ENCODE measurements at regions not wholly inside any gene's neighbourhood (a gene's known extent, or its start where the extent isn't known, plus 50 kb on each side); places are given as distances from the start of the nearest gene placed in this dataset.

DNA sequence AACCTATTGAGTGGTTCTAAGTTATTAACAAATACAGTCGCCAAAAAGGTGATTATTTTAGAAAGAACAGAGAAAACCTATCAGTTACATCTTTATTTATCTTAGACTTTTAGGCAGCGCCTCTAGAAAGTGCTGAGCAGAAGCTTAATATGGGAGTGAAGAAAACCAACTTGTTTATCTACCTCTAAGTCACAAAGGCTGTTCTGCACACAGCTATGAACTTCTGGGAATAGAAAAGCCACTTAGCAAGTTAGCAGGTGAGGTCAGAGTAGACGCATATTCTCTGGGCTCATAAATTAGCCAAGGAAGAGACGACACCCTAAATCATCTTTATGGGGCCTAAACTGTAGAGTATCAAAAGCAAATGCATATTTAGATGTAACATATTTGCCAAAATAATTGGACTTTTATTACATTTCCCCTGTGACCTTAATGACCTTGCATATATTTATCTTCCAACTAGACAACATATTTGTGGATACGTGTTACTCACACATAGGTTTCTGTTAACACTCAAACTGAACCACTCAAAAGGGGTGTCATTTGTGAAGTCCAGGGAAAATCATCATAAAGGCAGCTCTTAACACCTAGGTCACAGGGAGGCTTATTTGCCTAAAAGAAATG is 267.1 kb downstream of the ADGB start:
- DNase-seq = no peak

DNA sequence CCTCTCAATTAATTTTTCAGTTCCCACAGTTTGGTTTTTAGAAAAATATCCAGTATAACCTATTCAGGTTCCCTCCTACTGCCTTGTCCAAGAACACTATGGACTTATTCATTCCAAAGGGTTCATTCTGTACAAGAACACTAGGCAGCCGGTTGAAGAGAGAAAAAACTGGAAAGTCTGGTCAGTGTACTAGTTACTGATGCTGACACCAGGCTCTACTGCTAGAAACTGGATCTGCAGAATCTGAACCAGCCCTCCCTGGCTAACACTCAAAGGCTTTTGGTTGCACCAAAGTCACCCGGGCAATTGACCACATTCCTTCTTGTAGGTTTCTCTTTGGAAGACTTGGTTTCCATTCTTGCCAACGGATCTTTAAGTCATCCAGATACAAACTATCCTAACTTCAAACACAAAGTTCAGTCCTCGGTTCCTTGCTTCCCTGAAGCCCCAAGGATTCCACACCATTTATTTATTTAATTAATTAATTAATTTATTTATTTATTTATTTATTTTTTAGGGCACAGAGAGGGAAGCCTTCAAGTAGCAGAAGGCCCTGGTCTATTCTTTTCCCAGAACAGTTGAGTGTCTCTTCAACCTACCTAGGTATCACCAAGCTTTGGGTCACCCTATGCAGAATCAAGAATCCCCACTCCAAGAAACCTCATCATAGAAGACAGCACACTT is 268.1 kb downstream of the ADGB start:
- no peak for DNase-seq

DNA sequence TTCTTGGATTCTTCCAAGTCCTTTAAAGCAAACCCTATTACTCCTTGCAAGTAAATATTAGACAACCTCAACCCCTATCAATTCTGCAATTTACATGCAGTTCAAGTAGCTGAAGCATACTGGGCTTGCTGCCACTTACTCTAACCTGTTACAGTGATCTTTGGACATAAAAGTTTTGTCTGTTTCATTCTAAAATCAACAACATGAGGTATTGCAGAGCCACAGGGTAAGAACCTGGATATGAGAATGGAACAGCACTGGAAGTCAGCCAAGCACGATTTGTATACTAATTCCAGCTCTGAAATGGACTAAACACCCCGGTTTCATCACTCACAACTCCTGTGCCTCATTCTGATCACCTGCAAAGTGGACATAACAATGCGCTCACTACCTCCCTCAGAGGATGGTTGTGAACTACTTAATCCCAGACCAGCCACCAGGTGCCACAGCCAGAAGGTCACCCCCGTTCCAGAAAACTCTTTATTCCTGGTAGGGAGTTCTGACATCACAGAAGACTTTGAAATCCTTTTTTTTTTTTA is 270.0 kb downstream of the ADGB start:
- no peak for DNase-seq

DNA sequence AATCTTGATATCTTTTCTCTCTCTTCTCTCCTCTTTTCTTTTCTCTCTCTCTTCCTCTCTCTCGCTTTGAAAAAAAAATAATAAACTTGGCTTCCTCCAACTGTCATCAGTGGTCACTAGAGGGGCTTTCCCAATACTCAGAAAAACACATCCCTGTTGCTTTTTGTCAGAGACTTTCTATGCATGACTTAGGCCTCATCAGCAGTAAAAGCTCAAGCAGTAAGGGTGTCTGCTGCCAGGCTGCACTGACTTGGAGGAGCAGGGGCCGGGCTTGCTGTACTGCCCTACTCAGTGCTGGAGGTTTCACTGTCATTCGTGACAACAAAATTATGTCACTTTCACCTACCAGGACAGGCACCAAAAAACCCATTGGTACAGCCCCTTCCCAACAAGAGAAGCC is 272.0 kb downstream of the ADGB start:
- DNase-seq = no peak

DNA sequence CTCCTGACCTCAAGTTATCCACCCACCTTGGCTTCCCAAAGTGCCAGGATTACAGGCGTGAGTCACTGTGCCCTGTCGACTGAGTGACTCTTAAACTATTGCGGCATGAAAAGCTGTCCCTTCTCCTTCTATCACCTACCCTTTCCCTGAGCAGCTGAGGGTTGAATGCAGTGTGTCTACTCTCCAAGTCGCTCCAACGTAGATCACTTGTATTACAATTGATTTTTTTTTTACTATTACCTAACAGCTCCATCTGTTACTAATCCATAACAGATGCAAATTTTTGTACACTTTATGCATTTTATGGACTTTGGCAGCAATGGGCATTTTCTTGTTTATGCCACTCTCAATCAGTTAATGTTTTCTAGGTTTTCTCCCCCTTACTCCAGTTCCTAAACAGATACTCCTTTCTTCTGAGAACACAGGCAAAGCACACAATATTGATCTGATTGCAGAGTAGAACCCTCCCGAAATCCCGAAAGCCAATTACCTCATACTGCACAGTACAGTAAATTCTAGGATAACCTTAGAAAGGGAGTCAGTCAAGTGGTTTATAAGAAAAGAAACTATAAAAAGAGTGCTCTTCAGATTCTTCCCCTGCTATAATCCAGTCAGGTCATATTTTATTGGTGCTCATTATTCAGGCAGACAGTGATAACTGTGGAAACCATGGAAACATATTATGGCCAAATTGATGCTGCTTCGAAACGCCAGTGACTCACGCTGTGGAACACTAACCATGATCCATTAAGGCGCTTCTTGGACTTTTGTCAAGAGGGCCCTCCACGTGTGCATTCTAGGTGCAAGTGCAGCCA is 273.0 kb downstream of the ADGB start:
- DNase-seq = no peak

DNA sequence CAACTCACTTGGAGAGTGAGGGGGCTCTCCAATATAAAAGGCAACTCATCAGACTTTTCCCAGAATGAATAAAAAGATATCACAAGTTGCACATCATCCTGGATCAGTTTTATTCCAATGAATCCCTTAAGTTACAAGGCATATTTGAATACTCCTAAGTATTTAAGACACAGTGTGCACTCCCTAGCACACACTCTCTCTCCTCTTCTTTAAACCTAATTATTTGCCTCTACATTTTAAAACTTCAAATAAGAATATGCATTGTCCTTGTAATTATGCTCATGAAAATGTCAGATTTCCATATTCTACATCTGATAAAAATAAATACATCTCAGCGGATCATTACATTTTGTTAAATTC is 273.6 kb downstream of the ADGB start:
- DNase-seq = no peak

DNA sequence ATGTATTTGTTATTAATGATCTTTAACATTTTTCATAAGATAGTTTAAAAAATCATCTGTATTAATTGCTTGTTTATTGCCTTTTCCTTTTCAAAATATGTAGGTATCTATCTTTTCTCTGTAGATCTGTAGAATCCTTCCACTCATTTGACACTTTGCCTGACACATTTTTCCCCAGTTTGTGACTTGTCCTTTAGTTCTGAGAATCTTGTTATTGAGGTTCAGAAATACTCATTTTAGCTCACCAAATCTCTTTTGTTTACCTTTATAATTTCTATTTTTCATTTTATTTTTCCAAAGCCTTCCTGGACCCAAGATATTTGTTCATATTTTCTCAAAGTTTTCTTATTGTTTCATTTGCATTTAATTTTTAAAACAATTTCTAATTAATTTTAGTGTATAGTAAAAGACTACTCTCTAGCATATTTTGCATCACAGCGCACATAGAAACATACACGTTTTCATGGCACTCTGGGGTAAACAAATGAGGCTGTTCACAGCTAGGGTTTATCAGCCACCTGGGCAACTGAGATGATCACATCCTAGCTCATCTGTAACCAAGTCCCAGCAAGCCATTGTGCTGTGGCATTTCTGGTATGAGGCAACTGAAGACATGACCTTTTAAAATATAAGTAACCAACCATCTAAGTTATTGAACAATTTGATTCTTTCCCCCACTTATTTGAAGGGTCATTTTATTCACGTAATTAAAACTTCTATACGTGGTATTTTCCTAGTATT is 275.7 kb downstream of the ADGB start:
- DNase-seq = no peak

DNA sequence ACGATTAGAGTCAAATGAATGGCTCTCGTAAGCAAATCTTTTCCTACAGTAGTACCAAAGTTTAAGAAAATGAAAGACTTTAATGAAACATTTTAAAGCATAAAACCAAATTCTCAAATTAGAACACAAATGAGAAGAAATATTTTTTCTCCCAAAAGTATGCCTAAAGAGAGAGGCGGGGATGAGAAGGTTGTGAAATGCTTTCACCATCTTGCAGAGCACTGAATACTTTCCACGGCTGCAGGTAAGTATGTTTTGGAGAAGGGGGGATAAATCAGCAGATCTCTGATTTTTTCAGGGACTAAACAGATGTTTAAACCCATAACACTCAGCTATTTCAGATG is 277.1 kb downstream of the ADGB start:
- no peak for DNase-seq

DNA sequence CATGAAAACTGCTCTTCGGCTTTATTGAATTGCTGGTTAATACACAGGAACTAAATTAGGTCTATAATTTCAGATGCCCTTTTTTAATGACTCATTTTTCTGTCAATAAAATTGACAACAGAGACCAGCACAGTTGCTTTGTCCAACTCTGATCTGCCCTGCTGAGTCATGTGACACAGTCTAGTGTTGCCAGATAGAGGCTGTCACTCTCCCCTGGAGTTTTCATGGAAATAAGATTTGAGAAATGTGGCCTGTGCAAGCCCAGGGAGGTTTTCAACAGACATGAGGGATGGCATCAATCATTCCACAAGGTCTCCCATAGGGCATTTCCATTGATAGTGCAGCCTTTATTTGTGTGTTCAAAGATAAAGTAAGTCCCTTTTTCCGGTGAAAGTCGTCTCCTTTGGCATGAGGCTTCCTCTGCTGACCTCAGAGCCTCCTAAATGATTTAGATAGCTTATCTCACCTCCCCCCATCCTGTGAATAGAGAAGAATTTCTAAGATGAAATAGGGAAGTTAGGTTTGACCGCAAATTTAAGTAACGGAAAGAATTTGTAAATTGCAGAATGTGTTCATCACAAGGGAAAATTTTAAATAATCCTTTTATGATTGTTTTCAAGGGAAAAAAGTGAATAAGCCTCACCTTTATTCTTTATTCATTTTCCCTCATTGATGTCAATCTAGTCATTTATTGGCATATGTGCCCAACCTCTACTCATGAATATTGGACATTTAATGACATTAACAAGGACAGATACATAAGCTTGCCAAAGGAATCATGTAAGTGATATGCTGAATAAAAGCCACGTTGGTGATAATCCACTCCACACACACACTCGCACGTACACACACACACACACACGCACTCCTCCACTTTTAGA is 277.7 kb downstream of the ADGB start:
- DNase-seq = no peak

DNA sequence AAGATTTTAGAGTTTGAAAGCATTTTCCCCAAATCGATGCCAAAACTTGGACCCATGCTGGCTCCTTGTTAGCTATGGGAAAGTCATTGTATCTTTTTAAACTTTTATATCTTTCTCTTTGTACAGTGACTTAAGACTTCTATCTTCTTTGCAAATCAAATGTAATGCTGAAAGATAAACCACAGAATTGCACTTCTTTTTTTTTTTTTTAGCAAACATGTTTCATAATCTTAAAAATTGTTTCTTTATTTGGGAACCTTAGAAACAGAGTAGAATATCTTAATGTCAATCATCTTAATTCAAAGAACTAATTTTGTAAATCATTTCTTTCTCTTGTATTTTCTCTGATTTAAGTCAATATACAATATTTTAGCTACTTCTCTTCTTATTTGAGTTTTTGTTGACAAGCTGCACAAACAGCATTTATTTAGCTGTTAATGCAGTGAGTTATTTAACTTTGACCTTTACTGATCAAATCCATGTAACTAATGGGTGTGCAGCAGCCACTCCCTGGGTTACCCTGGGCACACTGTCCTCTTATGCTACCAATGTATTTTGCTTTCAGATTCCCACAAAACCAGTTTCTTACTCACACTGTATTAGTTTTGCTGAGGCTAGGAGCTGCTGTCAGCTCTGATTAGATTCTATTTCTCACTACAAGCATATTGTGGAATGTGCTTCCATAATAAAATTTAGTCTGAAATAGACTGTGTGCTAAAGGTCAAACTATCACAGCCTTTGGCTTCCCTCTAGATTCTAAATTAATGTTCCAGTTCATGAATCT is 279.6 kb downstream of the ADGB start:
- no peak for DNase-seq

DNA sequence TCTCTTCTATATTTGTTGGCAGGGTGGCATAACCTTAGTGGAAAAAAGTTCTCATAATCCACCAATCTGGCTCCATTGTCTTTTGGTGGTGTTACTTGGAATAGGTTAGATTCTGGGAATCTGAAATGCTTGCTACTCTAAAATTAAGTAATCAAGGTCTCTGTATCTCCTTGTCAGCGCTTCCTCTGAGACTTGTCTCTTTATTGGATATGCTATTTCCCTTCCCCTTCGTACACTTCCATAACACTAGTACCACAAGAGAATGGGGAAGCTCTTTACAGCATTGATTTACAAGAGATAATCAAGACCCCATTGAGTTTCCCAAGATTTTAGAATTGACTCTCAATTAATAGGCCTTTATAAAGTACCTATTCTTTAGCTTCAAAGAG is 280.2 kb downstream of the ADGB start:
- no peak for DNase-seq

DNA sequence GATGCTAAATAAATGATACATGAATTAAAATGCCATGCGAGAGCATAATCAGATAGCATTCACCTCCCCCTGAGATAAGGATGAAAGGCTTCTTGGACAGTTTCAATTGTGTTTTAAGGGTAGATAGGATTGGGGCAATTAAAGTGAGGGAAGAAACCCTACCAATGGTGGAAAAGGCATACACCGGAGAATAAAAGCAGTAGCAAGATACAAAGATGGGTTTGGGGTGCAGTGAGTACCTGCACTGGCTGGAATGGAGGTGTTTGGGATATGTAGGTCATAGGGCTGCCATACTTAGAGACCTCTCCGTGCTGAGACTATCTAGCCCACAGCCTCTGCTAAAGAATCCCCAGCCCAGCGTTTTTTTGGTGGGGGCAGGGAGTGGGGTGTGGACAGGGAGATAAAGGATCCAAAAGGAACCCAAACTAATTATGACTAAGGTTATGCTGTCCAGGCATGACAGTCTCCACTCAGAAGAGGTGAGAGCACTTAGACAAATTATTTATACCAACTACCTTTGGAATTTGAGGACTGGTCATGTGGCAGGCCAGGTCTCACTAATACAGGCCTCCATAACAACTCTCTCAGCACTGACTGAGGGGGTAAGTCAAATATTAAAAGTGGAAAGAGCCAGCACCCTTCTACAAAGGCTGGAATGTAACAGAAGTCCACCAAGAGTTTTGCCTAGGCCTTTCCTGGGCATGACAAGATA is 280.8 kb downstream of the ADGB start:
- DNase-seq = no peak

DNA sequence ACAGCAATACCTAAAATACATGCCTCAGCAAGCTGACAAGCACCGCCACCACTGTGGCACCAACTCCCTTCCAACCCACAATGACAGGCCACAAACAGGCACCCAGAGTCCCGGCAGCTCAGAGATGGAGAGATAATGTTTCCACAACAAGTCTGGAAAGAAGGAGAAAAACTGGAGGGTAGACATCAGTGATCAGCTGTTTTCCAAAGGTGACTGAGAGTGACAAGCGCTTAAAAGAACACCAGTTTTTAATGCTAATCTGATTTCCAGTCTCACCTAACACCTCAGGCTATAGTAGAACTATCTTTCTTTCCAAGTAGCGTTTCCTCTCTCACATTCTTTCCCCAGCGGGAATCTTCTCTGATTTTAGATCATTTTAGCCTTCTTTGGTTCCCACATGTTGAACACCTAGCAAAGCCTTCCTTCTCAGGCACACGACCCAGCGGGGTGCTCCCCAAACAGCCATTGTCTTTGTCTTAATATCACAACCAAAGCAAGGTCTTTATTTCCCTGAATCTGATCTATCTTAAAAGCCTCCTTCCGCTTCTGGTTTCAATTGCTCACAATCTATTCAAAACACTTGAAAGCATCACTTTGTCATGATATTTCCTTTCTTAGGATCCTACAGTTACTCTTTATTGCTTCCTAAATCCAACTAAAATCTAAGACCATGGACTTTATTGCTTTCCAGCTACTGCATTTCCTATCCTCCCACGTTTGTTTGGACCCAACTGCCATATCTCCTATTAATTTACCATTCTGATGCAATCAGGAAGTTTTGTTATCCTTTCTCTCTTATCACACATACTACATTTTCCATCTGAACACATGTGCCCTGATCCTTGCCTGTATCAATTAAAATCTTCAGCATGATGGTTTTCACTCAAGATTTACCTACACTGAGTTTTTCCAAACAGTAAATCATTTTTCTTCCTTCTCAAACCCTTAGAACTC is 282.7 kb downstream of the ADGB start:
- no peak for DNase-seq

DNA sequence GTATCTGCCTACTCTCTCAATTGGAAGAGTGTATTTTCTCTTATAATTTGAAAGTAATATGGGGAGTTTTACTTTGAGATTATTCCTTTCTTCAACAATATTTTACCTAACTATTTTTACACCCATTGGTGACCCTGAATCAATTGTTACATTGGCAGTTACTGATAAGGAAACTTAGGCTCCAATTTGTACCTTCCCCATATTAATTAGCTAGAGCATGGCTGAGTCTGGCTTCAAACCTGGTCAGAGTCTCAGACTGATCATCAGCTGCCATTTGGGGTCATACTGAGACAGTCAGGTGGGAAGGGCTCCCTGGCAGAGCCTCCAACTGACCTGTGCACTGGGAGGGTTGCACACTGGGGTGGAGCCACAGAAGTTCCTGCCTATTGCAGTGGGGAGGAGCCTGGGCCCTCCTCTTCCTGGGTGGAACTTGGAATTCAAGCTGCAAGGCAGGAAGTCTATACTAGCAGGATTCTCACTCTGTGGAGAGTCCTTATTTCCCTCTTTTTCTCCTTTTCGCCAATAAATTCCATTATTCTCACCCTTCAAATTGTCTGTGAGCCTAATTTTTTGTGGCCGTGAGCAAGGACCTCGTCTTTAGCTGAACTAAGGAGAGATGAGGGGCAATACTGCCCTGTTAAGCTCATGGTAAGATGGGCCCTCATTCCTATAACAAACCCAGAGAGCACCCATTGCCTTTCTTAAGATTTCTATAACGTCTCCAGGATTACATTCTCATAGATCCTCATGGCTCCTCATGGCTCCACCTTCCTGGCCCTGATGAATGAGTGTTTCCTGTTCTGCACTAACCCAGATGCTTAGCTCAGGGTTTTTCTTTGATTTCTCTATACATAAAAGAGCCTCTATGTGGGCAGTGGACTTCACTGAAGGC is 285.1 kb downstream of the ADGB start:
- DNase-seq = no peak

DNA sequence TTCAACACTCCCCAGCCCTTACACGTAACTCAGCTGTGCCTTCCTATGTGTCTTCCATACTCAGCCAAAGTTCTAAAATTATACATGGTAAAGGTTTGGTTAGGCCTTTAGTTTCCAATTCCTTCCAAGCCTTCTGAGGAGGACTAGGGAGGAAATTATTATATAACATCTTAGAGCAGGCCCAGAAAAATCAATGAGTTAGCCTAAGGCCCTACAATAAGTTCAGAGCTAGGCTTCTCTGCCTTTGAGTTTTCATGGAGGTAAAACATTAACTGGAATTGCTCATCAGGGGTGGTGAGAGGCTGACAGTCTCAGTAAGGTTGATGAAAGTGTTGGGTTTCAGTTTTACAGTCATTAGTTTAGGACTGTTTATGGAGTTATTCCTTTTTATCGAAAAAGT is 286.0 kb downstream of the ADGB start:
- DNase-seq = no peak

DNA sequence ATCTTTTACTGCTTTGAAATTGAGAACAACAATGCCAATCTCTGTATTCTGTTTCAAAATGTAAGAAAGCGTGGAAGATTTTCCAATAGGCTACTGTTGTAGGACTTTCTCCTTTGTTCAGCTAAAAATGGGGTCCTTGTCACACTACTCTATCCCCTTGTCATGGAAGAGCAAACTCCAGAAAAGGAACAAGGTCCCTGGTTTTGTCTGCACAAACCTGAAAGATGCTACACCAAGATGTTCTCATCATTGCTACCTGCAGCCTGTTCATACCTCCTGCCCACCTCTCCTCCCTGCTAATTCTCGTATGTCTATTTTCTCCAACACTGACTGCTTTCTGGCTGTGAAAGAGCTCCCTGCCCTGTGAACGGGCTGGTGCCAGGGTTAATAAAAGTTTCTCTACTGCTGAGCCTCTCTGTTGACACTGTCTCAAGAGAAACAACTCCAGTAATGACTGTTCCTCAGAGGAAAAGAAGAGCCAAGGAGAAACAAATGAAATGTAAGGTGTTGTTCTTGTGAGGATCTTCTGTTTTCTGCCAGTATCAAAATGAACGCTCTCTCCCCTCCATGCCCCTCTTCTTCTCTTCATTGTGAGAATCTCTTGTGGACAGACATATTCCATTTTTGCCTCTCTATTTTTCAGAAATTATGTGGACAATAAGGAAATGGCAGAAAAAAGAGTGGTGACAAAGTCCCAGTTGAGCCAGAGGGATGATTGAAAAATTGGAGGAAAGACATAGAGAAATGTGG is 287.1 kb downstream of the ADGB start:
- DNase-seq = no peak
